ENCODE measurements at regions not wholly inside any gene's neighbourhood (a gene's known extent, or its start where the extent isn't known, plus 50 kb on each side); places are given as distances from the start of the nearest gene placed in this dataset.

- Mint-ChIP-seq H3K4me1 (no peaks in the 10 kb centered on the region), H3K4me3 (no peak overlapping the region), H3K36me3 (ENCODE audit: low read depth) (no peaks in the 10 kb centered on the region), H3K9me3 (no peaks in the 10 kb centered on the region), H3K27me3 (no peaks in the 10 kb centered on the region), H3K27ac (no peak overlapping the region)
- DNase-seq = no peak
- ChIA-PET POLR2A (no interaction called here), CTCF (no interaction called here)
Observed at GRCh38 chr14:101048766-101049165, 145.2 kb upstream of the RTL1 start.

- POLR2A ChIA-PET = no interaction called here
- CTCF ChIA-PET = no interaction called here
Observed at GRCh38 chr14:101049511-101049910, 146.0 kb upstream of the RTL1 start.

GRCh38 chr14:101049942-101050341, 146.4 kb upstream of the RTL1 start:
- POLR2A ChIA-PET = no interaction called here
- Mint-ChIP-seq H3K4me3 (no peak overlapping the region), H3K27ac (no peak overlapping the region), H3K9me3 (no peaks in the 10 kb centered on the region), H3K27me3 (no peaks in the 10 kb centered on the region), H3K4me1 (no peaks in the 10 kb centered on the region), H3K36me3 (ENCODE audit: low read depth) (no peaks in the 10 kb centered on the region)
- CTCF ChIA-PET = no interaction called here
- no peak for DNase-seq

More at GRCh38 chr14:101049511-101049910, 146.0 kb upstream of the RTL1 start:
- H3K27ac Mint-ChIP-seq = no peak overlapping the region
- no peak for DNase-seq
- no peaks in the 10 kb centered on the region for H3K9me3 Mint-ChIP-seq
- H3K4me3 Mint-ChIP-seq = no peak overlapping the region
- H3K36me3 Mint-ChIP-seq (ENCODE audit: low read depth) = no peaks in the 10 kb centered on the region
- no peaks in the 10 kb centered on the region for H3K27me3 Mint-ChIP-seq
- H3K4me1 Mint-ChIP-seq = no peaks in the 10 kb centered on the region

GRCh38 chr14:101050901-101051490, 147.5 kb upstream of the RTL1 start:
- DNase-seq = no peak
- Mint-ChIP-seq H3K36me3 (ENCODE audit: low read depth) (no peaks in the 10 kb centered on the region), H3K4me1 (no peaks in the 10 kb centered on the region), H3K27me3 (no peaks in the 10 kb centered on the region), H3K4me3 (no peak overlapping the region), H3K27ac (no peak overlapping the region), H3K9me3 (no peaks in the 10 kb centered on the region)
- CTCF ChIA-PET = no interaction called here
- POLR2A ChIA-PET = no interaction called here

- POLR2A ChIA-PET = no interaction called here
- Mint-ChIP-seq H3K27me3 (no peaks in the 10 kb centered on the region), H3K4me1 (no peaks in the 10 kb centered on the region), H3K4me3 (no peak overlapping the region), H3K9me3 (no peaks in the 10 kb centered on the region), H3K27ac (no peak overlapping the region), H3K36me3 (ENCODE audit: low read depth) (no peaks in the 10 kb centered on the region)
- CTCF ChIA-PET = no interaction called here
- DNase-seq = no peak
Observed at GRCh38 chr14:101054671-101055070, 151.1 kb upstream of the RTL1 start.

- no peaks in the 10 kb centered on the region for H3K27me3 Mint-ChIP-seq
- DNase-seq = no peak
- ChIA-PET POLR2A (no interaction called here), CTCF (no interaction called here)
- no peaks in the 10 kb centered on the region for H3K36me3 Mint-ChIP-seq (ENCODE audit: low read depth)
- no peak overlapping the region for H3K4me3 Mint-ChIP-seq
- H3K4me1 Mint-ChIP-seq = no peaks in the 10 kb centered on the region
- no peak overlapping the region for H3K27ac Mint-ChIP-seq
- no peaks in the 10 kb centered on the region for H3K9me3 Mint-ChIP-seq
Observed at GRCh38 chr14:101055106-101055662, 151.7 kb upstream of the RTL1 start.

DNA sequence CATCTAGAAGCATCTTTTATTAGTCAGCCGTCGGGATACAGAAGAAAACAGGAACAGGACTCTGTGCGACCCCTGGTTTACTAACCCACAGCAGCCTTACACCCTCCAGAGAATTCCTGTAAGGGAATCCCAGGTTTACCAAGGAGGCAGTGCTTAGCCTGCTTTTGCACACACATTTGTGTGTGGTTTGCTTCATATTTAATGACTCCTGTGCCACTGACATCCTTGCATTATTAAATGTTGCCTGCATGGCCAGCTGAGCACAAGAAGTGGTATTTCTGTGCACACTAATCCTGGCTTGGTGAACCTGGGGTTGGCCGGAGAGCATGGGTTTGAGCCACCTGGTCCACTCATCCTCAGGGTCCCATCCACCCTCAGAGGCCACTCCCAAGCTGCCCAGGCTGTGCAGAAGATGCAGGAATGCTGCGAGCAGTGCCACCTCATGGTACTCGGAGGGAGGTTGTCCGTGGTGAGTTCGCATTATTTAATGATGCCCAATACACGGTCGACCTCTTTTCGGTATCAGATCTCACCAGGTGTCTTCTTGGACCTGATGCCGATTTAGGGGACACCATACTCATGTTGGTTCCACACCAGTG, 152.4 kb upstream of the RTL1 start:
- Mint-ChIP-seq H3K4me3 (no peak overlapping the region), H3K27me3 (no peaks in the 10 kb centered on the region), H3K36me3 (ENCODE audit: low read depth) (no peaks in the 10 kb centered on the region), H3K4me1 (no peaks in the 10 kb centered on the region), H3K27ac (no peak overlapping the region), H3K9me3 (no peaks in the 10 kb centered on the region)
- ChIA-PET POLR2A (no interaction called here), CTCF (no interaction called here)
- no peak for DNase-seq

- no peaks in the 10 kb centered on the region for H3K27me3 Mint-ChIP-seq
- no peak overlapping the region for H3K4me3 Mint-ChIP-seq
- ChIA-PET POLR2A (no interaction called here), CTCF (no interaction called here)
- H3K4me1 Mint-ChIP-seq = no peaks in the 10 kb centered on the region
- peaks cover under 1% of the 10 kb centered on the region for H3K9me3 Mint-ChIP-seq
- no peaks in the 10 kb centered on the region for H3K36me3 Mint-ChIP-seq (ENCODE audit: low read depth)
- no peak for DNase-seq
- no peak overlapping the region for H3K27ac Mint-ChIP-seq
Observed at GRCh38 chr14:101056446-101056845, 152.9 kb upstream of the RTL1 start.

GRCh38 chr14:101057394-101057793, 153.9 kb upstream of the RTL1 start:
- Mint-ChIP-seq H3K27ac (no peak overlapping the region), H3K9me3 (peaks cover 3% of the 10 kb centered on the region), H3K27me3 (no peaks in the 10 kb centered on the region), H3K4me3 (no peak overlapping the region), H3K4me1 (no peaks in the 10 kb centered on the region), H3K36me3 (ENCODE audit: low read depth) (no peaks in the 10 kb centered on the region)
- POLR2A ChIA-PET = no interaction called here
- no peak for DNase-seq
- CTCF ChIA-PET = no interaction called here

DNA sequence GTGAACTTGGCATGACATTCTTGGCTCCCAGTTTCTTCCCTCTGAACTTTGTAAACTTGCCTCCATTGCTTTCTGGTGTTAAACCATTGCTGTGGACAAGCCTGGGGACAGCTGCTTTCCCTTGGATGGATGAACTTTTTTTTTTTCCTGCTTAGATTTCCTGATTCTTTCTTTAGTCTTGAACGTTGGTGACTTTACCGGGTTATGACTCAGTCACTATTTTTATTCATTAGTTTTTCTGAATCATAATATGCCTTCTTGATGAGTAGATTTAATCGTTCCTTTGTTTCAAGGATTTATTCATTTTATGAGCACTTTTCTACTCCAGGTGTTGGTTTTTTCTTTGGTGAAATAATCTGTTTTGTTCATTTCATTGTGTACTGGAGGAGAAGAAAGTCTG, 155.0 kb upstream of the RTL1 start:
- Mint-ChIP-seq H3K27me3 (no peaks in the 10 kb centered on the region), H3K27ac (no peak overlapping the region), H3K4me3 (no peak overlapping the region), H3K4me1 (no peaks in the 10 kb centered on the region), H3K9me3 (peaks cover 3% of the 10 kb centered on the region), H3K36me3 (ENCODE audit: low read depth) (no peaks in the 10 kb centered on the region)
- POLR2A ChIA-PET = no interaction called here
- no peak for DNase-seq
- CTCF ChIA-PET = no interaction called here

DNA sequence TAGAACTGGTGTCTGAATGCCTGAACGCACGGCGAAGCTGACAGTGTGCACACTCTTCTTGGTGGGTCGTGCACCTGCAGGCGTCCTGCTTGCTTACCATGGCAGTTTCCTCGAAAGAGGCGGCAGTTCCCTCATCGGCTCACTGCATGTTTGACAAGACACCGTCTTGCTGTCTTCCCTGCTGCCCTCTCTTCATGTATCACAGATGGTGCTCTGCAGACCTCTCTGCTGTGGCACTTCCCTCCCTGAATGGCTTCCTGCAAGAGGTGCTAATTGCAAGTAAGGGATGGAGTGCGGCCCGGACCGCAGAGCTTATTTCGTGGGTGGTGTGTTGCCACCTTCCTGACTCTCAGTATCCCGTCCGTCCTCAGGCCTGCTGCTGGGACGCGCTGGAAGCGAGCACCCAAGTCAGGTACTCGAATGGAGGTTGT, 156.7 kb upstream of the RTL1 start:
- Mint-ChIP-seq H3K36me3 (ENCODE audit: low read depth) (no peaks in the 10 kb centered on the region), H3K9me3 (peaks cover 3% of the 10 kb centered on the region), H3K4me1 (no peaks in the 10 kb centered on the region), H3K27ac (no peak overlapping the region), H3K27me3 (no peaks in the 10 kb centered on the region), H3K4me3 (no peak overlapping the region)
- ChIA-PET CTCF (no interaction called here), POLR2A (no interaction called here)
- DNase-seq = no peak

DNA sequence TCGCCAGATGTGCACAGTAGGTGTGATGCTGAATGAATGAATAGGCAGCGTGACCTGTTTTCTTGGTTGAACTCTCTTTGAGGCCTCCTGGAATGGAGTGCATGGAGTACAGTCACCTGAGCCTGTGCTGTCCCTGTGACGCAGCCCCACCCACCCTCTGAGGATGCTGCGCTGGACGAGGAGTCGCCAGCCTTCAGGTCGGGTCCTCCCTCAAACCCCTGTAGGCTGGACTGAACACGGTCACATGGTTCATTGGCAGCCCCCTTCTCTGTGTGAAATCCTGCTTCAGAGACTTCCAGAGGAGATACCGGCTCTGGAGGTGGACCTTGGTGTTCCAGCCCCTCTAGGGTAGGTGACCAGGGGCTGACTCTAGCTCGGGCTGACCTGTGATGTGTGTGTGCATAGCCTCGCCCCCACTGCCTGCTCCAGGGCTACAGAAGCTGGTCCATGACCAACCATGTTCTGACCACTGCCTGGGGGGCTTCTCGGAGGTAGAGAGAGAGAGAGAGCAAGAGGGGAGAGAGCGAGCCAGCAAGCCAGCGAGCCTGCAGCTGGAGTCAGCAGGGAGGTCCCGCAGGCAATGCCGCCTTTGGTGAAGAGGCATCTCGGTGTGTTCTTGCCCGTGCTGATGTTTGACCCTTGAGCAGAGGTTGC, 158.0 kb upstream of the RTL1 start:
- POLR2A ChIA-PET = no interaction called here
- Mint-ChIP-seq H3K27me3 (no peaks in the 10 kb centered on the region), H3K9me3 (peaks cover 3% of the 10 kb centered on the region), H3K4me3 (no peak overlapping the region), H3K36me3 (ENCODE audit: low read depth) (no peaks in the 10 kb centered on the region), H3K27ac (no peak overlapping the region), H3K4me1 (no peaks in the 10 kb centered on the region)
- DNase-seq = no peak
- CTCF ChIA-PET = no interaction called here

DNA sequence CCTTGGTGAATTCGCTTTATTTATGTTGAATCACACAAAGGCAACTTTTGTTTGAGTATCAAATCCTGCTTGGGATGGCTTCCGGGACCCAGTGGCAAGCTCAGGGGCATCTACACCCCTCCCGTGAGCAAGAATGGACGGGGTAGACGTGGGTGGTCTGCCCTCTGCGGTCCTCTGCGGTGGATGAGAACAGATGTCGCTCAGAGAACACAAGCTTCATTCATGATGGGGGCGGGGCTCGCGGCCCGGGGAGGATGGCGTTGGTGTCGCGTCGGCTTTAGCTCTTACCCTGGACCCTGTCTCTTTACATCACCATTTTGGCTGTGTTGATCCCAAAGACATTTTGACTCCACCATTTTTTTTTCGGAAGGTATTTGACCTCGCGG, 158.5 kb upstream of the RTL1 start:
- Mint-ChIP-seq H3K27ac (no peak overlapping the region), H3K4me1 (no peaks in the 10 kb centered on the region), H3K9me3 (peaks cover 3% of the 10 kb centered on the region), H3K27me3 (no peaks in the 10 kb centered on the region), H3K36me3 (ENCODE audit: low read depth) (no peaks in the 10 kb centered on the region), H3K4me3 (no peak overlapping the region)
- POLR2A ChIA-PET = no interaction called here
- no peak for DNase-seq
- CTCF ChIA-PET = no interaction called here

DNA sequence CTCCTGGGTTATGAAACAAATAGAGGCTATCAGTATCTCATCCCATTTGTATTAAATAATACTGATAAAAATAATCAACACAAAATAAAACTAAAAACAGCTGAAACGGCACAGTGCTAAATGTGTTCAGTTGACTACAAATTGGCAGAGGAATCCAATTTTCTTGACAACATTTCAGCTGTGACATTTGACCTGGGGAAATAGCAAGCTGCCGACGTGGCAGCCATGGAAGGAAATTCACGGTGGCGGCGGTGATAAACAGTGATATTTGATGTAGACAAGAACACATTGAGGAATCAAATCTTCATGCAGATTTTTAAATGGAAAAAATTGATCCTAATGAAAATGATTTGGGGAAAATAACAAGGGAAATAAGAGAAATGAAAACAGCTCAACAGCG, 159.1 kb upstream of the RTL1 start:
- POLR2A ChIA-PET = no interaction called here
- H3K36me3 Mint-ChIP-seq (ENCODE audit: low read depth) = no peaks in the 10 kb centered on the region
- no peak overlapping the region for H3K27ac Mint-ChIP-seq
- no peaks in the 10 kb centered on the region for H3K27me3 Mint-ChIP-seq
- CTCF ChIA-PET = no interaction called here
- H3K9me3 Mint-ChIP-seq = peaks cover 3% of the 10 kb centered on the region
- no peak overlapping the region for H3K4me3 Mint-ChIP-seq
- DNase-seq = no peak
- no peaks in the 10 kb centered on the region for H3K4me1 Mint-ChIP-seq

Measured in activated CD4-positive, alpha-beta memory T cell treated with anti-CD3 and anti-CD28 coated beads, Interleukin-2, amount 10 ng/mL, durations not matched to agents 7 days and 5 days (primary cell).